ENCODE measurements at regions not wholly inside any gene's neighbourhood (a gene's known extent, or its start where the extent isn't known, plus 50 kb on each side); places are given as distances from the start of the nearest gene placed in this dataset.

DNA sequence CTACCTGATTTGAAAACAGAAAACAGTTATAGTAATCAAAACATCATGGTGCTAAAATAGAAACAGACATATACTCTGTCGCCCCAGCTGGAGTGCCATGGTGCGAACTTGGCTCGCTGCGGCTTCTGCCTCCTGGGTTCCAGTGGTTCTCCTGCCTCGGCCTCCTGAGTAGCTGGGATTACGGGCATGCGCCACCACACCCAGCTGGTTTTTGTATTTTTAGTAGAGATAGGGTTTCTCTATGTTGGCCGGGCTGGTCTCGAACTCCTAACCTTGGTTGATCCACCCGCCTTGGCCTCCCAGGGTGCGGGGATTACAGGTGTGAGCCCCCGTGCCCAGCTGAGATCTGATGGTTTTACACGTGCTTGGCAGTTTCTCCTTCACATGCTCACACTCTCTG, 495.9 kb downstream of the ANXA1 start:
- DNase-seq (ENCODE audit: low read depth in 2 of 2), result no peak

DNA sequence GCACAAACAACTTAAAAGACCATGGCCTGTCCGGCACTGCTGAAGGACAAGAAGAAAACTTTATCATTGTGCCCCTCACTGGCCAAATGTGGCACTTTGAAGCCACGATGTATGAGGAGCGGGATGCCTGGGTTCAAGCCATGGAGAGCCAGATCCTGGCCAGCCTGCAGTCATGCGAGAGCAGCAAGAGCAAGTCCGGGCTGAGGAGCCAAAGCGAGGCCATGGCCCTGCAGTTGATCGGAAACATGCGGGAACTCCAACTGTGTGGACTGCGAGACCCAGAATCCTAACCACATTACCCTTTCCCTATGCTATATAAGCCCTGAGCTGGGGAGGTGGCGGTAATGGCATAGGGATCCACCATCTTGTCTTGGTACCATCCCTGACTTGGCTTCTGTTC, 497.9 kb downstream of the ANXA1 start:
- DNase-seq (ENCODE audit: low read depth in 2 of 2), result no peak

- no peak for DNase-seq (ENCODE audit: low read depth in 2 of 2)
These were observed 503.7 kb downstream of the ANXA1 start for GRCh38 chr9:73655363-73655762.

GRCh38 chr9:73655831-73656230, 504.2 kb downstream of the ANXA1 start:
- DNase-seq (ENCODE audit: low read depth in 2 of 2), result no peak

- no peak for DNase-seq (ENCODE audit: low read depth in 2 of 2)
These were observed 513.6 kb downstream of the ANXA1 start for GRCh38 chr9:73665253-73665652.

- DNase-seq (ENCODE audit: low read depth in 2 of 2), result no peak
These were observed 516.1 kb downstream of the ANXA1 start for GRCh38 chr9:73667749-73668148.

GRCh38 chr9:73680831-73681230, 529.2 kb downstream of the ANXA1 start:
- no peak for DNase-seq (ENCODE audit: low read depth in 2 of 2)

- no peak for DNase-seq (ENCODE audit: low read depth in 2 of 2)
These were observed 531.1 kb downstream of the ANXA1 start for GRCh38 chr9:73682789-73683188.

DNA sequence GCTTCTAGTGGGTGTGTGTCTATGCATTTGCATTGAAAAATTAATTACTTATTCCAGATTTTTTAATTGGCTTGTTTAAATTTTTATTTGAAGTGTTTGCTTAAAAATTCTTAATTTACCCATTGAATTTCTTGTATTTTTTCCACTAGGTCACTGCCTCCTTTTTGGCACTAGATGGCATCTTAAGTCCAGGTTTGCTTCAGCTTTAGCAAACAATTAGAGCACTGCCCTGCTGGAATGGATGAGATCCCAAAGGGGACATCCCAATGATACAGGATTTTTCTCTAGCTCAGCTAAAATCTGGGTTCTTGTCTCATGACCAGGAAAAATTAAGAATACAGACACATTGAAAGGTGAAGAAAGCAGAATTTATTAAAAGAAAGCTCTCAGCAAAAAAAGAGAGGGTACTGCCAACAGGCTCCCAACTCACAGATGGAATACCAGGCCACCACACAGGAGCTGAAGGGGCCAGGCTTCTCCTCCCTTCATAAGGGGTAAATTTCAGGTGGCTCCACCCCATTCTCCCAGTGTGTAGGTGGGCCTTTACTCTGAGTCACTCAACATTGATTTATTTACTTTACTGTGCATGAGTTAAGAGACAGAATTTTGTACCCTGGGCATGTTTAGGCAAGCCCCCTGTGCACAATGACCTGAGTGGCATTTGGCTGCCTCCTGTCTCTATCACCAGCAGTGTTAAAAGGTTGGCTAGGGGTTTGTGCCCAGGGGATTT, 532.4 kb downstream of the ANXA1 start:
- no peak for DNase-seq (ENCODE audit: low read depth in 2 of 2)

DNA sequence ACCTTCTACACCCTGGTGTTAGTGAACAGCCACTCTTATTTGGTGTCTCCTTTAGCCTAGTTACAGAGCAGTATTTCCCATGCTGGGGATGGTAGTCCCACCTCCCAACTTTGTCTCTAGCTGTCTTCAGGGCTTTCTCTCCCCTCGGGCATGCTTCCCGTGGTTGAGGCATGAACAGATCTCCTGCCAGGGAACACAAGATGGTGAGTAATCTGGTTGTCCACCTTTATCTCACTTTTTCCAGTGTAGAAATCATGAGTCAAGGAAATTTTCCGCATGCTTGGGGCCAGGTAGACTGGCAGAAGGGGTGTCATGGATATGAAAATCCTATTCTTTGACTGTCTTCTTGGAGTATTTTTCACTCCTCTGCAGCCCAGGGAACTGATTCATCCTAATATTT, 532.9 kb downstream of the ANXA1 start:
- DNase-seq (ENCODE audit: low read depth in 2 of 2), result no peak

DNA sequence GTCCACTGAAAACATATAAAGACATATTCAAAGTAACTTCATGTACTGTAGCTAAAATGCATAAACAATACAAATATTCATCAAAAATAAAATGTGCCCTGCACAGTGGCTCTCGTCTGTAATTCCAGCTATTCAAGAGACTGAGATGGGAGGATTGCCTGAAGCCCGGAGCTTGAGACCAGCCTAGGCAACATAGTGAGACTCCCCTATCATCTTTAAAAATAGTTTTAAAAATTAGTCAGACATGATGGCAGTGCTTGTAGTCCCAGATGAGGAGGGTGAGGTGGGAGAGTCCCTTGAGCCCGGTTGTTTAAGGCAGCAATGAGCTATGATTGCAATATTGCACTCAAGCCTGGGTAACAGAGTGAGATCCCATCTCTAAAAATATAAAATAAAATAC, 534.1 kb downstream of the ANXA1 start:
- DNase-seq (ENCODE audit: low read depth in 2 of 2), result no peak

GRCh38 chr9:73689051-73689870, 537.6 kb downstream of the ANXA1 start:
- no peak for DNase-seq (ENCODE audit: low read depth in 2 of 2)

DNA sequence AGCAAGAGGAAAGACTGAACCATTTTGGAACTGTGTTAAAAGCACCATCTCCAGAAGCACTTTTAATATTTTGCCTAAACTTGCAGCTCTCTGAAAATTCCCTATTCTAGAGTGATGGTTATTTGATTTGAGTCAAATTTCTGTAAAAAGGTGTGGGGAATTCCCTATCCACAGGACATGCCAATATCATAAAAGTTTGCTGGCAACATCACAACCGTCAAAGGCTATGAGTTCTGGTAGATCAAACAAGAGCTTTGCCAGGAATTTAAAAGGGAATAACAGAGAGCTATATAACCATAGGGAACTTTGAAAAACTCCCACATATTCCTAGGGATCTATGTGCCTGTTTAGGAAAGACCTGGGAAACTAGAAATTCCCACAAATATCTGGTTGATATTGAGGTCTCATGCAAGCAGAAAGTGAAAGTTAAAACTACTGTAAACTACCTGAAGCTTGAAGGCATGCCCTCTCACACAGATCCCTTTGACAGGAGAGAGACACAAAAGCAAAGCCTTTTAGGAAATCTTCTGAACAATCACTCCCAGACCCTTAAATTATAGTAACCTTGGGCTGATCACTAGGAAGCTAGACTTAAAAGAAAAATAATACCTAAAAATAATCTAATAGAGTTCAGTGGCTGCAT, 549.9 kb downstream of the ANXA1 start:
- DNase-seq (ENCODE audit: low read depth in 2 of 2), result no peak

- DNase-seq (ENCODE audit: low read depth in 2 of 2), result no peak
These were observed 562.6 kb downstream of the ANXA1 start for GRCh38 chr9:73714294-73714693.

GRCh38 chr9:73715591-73715990, 563.9 kb downstream of the ANXA1 start:
- no peak for DNase-seq (ENCODE audit: low read depth in 2 of 2)

DNA sequence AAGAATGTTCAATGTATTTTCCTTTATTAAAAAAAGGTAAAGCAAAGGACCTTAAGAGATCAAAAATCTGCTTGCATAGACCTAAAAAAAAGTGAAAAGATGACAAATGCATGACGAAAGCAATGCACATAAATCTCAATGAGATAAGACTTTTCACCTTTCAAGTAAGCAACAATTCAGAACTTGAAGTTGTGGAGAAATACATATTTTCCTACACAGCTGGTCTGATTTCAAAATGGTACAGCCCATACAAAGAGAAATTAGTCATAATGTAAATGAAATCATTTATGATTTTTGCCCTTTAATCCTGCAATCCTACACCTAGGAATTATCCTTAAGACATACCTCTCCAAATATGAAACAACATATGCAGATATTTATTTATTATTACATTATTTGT, 568.0 kb downstream of the ANXA1 start:
- no peak for DNase-seq (ENCODE audit: low read depth in 2 of 2)

GRCh38 chr9:73720601-73721000, 568.9 kb downstream of the ANXA1 start:
- DNase-seq (ENCODE audit: low read depth in 2 of 2), result no peak

- no peak for DNase-seq (ENCODE audit: low read depth in 2 of 2)
These were observed 584.6 kb downstream of the ANXA1 start for GRCh38 chr9:73736270-73736669.

- DNase-seq (ENCODE audit: low read depth in 2 of 2), result no peak
These were observed 587.3 kb downstream of the ANXA1 start for GRCh38 chr9:73738741-73739530.

DNA sequence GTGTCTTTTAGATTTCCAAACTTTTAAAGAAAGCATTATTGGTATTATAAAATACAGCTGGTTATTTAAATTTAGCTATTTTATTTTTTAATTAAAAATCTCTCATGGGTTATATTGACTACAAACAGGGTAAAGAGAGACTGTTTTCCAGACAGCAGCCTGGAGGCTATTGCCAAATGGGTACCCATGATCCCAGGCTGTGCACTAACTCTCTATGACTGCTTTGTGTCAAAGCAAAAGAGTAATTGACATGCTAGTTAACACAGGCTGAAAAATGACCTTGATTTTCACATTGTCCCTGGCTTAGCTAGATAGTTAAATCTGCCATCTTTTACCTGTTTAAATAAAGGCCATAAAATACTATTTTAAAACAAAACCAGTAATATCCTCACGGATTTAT, 589.7 kb downstream of the ANXA1 start:
- DNase-seq (ENCODE audit: low read depth in 2 of 2), result no peak

GRCh38 chr9:73742412-73742811, 590.7 kb downstream of the ANXA1 start:
- no peak for DNase-seq (ENCODE audit: low read depth in 2 of 2)

DNA sequence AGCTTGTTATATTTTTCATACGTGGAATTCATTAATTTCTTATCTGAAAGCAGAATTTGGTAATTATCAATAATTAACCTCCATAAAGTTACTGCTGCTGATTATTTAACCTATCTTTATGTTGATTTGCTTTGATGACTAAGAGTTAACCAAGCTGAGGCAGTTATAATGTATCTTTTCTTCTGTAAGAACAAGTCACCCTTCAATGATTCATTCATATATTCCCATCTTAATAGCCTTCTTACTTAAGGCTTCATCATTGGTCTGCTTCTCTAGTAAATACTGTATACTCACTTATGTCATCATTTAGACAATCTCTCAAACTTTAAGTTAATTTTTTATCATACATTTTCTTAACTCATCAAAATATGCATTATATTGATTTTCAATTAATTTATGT, 592.2 kb downstream of the ANXA1 start:
- DNase-seq (ENCODE audit: low read depth in 2 of 2), result no peak
